SH-SY5Y (cell line): ENCODE measurements at regions not wholly inside any gene's neighbourhood (a gene's known extent, or its start where the extent isn't known, plus 50 kb on each side); places are given as distances from the start of the nearest gene placed in this dataset.

Source experiments
- GATA2 ChIP-seq: IDR thresholded peaks from 2 replicates; pipeline ENCODE4 v1.6.1; 2011; ENCODE audit warnings: mild to moderate bottlenecking, low read depth, low read length
- GATA3 ChIP-seq: IDR thresholded peaks from 2 replicates; pipeline ENCODE4 v1.6.1; 2011; ENCODE audit warnings: low read depth, mild to moderate bottlenecking, low read length, moderate library complexity

DNA sequence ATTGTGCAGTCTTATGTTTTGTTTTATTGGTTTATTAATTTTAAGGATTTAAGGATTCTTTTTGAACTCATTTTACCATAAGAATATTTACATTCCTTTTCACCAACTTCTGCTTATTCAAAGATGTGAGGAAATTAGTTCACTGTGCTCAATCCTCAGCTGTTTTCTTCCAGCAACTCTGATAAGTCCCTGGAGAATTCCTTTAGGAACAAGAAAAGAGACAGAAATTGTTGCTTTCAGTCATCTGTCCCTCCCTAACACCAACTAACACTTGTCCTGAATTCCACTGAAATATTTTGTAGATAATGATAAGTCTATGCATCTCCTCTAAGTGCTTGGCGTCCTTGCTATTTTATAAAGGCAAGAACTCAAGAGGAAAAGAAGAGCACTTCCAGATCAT lies 334.8 kb upstream of the MARCKS start:
- TF ChIP-seq GATA2 (no peak), GATA3 (no peak)
